Mucosa of stomach (tissue), 1 donor: ENCODE measurements at regions not wholly inside any gene's neighbourhood (a gene's known extent, or its start where the extent isn't known, plus 50 kb on each side); places are given as distances from the start of the nearest gene placed in this dataset.
"Not testable (repeated sequence)": the region's sequence is repeated elsewhere in the genome, so short reads cannot be mapped to it uniquely, and the experiment has no call there.

Experiments
- H3K27me3 ChIP-seq: one replicate; pipeline ENCODE4 v1.7.0; 2013; ENCODE audit warnings: mild to moderate bottlenecking, low read length; ENCODE audit not compliant: control insufficient read depth, insufficient read depth
- H3K36me3 ChIP-seq: one replicate; pipeline ENCODE4 v1.7.0; 2013; ENCODE audit warnings: low read length; ENCODE audit not compliant: control insufficient read depth, insufficient read depth
- H3K4me1 ChIP-seq: one replicate; pipeline ENCODE4 v1.7.0; 2013; ENCODE audit warnings: mild to moderate bottlenecking, low read length; ENCODE audit not compliant: control insufficient read depth, insufficient read depth
- H3K4me3 ChIP-seq: one replicate; pipeline ENCODE4 v1.7.0; 2013; ENCODE audit warnings: low read length
- H3K9ac ChIP-seq: one replicate; pipeline ENCODE4 v1.7.0; 2013; ENCODE audit warnings: mild to moderate bottlenecking, low read length, moderate library complexity
- H3K9me3 ChIP-seq: one replicate; pipeline ENCODE4 v1.7.0; 2013; ENCODE audit warnings: mild to moderate bottlenecking, low read length, moderate library complexity; ENCODE audit not compliant: control insufficient read depth
- donor health status: Pancreatic carcinoma.

GRCh38 chr16:88237314-88237713, 145.4 kb upstream of the ZNF469 start:
- not testable (repeated sequence) for H3K36me3 ChIP-seq, H3K9me3 ChIP-seq, H3K27me3 ChIP-seq, H3K9ac ChIP-seq, H3K4me3 ChIP-seq
- peaks cover 34% of the 10 kb centered on the region for H3K4me1 ChIP-seq

GRCh38 chr16:88237761-88238415, 144.9 kb upstream of the ZNF469 start:
- H3K27me3 ChIP-seq, H3K9ac ChIP-seq, H3K9me3 ChIP-seq, H3K36me3 ChIP-seq, H3K4me3 ChIP-seq: not testable (repeated sequence)
- peaks cover 34% of the 10 kb centered on the region for H3K4me1 ChIP-seq

- not testable (repeated sequence) for H3K27me3 ChIP-seq, H3K9ac ChIP-seq, H3K36me3 ChIP-seq, H3K9me3 ChIP-seq, H3K4me3 ChIP-seq
- H3K4me1 ChIP-seq = peaks cover 34% of the 10 kb centered on the region
These were observed 144.0 kb upstream of the ZNF469 start for GRCh38 chr16:88238732-88239274.

GRCh38 chr16:88240118-88240517, 142.6 kb upstream of the ZNF469 start:
- not testable (repeated sequence) for H3K9ac ChIP-seq, H3K4me3 ChIP-seq, H3K9me3 ChIP-seq, H3K27me3 ChIP-seq, H3K36me3 ChIP-seq
- H3K4me1 ChIP-seq = peaks cover 25% of the 10 kb centered on the region

- H3K4me1 ChIP-seq = peaks cover 19% of the 10 kb centered on the region
- H3K4me3 ChIP-seq, H3K9ac ChIP-seq, H3K9me3 ChIP-seq, H3K36me3 ChIP-seq, H3K27me3 ChIP-seq: not testable (repeated sequence)
These were observed 142.0 kb upstream of the ZNF469 start for GRCh38 chr16:88240776-88241175.

- H3K9me3 ChIP-seq, H3K36me3 ChIP-seq, H3K9ac ChIP-seq, H3K27me3 ChIP-seq, H3K4me3 ChIP-seq: not testable (repeated sequence)
- H3K4me1 ChIP-seq = peaks cover 12% of the 10 kb centered on the region
These were observed 141.1 kb upstream of the ZNF469 start for GRCh38 chr16:88241404-88242311.

GRCh38 chr16:88242312-88243295, 140.2 kb upstream of the ZNF469 start:
- not testable (repeated sequence) for H3K9me3 ChIP-seq, H3K36me3 ChIP-seq, H3K27me3 ChIP-seq, H3K9ac ChIP-seq, H3K4me3 ChIP-seq
- peaks cover 10% of the 10 kb centered on the region for H3K4me1 ChIP-seq

- H3K4me1 ChIP-seq, H3K9ac ChIP-seq, H3K27me3 ChIP-seq, H3K4me3 ChIP-seq, H3K9me3 ChIP-seq, H3K36me3 ChIP-seq: not testable (repeated sequence)
These were observed 138.8 kb upstream of the ZNF469 start for GRCh38 chr16:88243921-88244320.

GRCh38 chr16:88245241-88246081, 137.3 kb upstream of the ZNF469 start:
- not testable (repeated sequence) for H3K27me3 ChIP-seq, H3K4me1 ChIP-seq, H3K9ac ChIP-seq, H3K36me3 ChIP-seq, H3K4me3 ChIP-seq, H3K9me3 ChIP-seq

GRCh38 chr16:88246955-88247582, 135.7 kb upstream of the ZNF469 start:
- not testable (repeated sequence) for H3K27me3 ChIP-seq, H3K36me3 ChIP-seq, H3K9me3 ChIP-seq, H3K9ac ChIP-seq, H3K4me3 ChIP-seq, H3K4me1 ChIP-seq

GRCh38 chr16:88247583-88247966, 135.2 kb upstream of the ZNF469 start:
- H3K4me1 ChIP-seq, H3K9me3 ChIP-seq, H3K4me3 ChIP-seq, H3K27me3 ChIP-seq, H3K9ac ChIP-seq, H3K36me3 ChIP-seq: not testable (repeated sequence)
